HCT116 (cell line): ENCODE measurements at regions not wholly inside any gene's neighbourhood (a gene's known extent, or its start where the extent isn't known, plus 50 kb on each side); places are given as distances from the start of the nearest gene placed in this dataset.

Experiments
- CEBPB ChIP-seq: IDR thresholded peaks from 2 replicates; pipeline ENCODE4 v1.6.1; 2012; ENCODE audit warnings: low read depth
- SP1 ChIP-seq: IDR thresholded peaks from 2 replicates; pipeline ENCODE4 v1.6.1; 2012; ENCODE audit warnings: low read depth
- TF ChIP-seq, protein P1 (sequence below), 3 experiments: fragments of 200-600 bp in 1 of 3; sonication (generic) in 1 of 3; IDR thresholded peaks in 2 of 3; conservative IDR thresholded peaks in 1 of 3; 2 replicates each; pipeline ENCODE4 v1.5.1; 2012 to 2017; ENCODE audit warnings: low read depth in 2 of 3, low read length in 2 of 3, antibody characterized with exemption in 1 of 3, borderline replicate concordance in 1 of 3, control low read depth in 1 of 3, mild to moderate bottlenecking in 1 of 3, mixed read lengths in 1 of 3, mixed run types in 1 of 3, moderate library complexity in 1 of 3; ENCODE audit not compliant: insufficient read depth in 1 of 3

DNA sequence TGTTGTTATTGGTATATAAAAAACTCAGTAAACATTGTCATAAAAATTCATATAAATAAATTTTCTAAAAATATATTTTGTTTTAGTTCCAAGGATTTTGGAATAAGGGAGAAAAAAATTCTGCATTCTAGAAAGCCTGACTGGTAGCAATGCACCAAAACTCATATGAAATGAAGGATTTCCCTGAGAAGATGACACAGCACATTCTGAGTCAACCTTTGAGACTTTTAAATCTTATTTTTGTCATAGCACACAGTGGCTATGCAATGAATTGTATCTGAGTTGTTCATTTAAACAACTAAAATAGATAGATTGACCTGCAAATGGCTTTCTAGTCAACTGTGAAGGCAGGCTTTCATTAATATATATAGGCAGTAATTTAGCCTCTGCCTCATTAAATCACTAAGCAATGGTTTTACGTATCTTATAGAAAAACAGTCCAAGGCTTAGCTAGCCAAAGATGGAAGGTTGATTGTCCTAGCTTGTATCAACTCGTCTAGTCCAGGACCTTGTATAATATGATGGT lies 239.1 kb upstream of the NEIL3 start:
- TF ChIP-seq, protein P1, sequence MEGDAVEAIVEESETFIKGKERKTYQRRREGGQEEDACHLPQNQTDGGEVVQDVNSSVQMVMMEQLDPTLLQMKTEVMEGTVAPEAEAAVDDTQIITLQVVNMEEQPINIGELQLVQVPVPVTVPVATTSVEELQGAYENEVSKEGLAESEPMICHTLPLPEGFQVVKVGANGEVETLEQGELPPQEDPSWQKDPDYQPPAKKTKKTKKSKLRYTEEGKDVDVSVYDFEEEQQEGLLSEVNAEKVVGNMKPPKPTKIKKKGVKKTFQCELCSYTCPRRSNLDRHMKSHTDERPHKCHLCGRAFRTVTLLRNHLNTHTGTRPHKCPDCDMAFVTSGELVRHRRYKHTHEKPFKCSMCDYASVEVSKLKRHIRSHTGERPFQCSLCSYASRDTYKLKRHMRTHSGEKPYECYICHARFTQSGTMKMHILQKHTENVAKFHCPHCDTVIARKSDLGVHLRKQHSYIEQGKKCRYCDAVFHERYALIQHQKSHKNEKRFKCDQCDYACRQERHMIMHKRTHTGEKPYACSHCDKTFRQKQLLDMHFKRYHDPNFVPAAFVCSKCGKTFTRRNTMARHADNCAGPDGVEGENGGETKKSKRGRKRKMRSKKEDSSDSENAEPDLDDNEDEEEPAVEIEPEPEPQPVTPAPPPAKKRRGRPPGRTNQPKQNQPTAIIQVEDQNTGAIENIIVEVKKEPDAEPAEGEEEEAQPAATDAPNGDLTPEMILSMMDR (IDR thresholded peaks at IDR 0.05 in 2 of 3, conservative IDR thresholded peaks at IDR 0.05 in 1 of 3; ENCODE audit: borderline replicate concordance in 1 of 3, insufficient read depth in 1 of 3, low read depth in 2 of 3, low read length in 2 of 3) = no peak
- TF ChIP-seq SP1 = no peak
- TF ChIP-seq CEBPB = no peak
